OCI-LY3 (cell line): ENCODE measurements at regions not wholly inside any gene's neighbourhood (a gene's known extent, or its start where the extent isn't known, plus 50 kb on each side); places are given as distances from the start of the nearest gene placed in this dataset.

Experiments used
- CTCF ChIP-seq: fragments of 200-600, 300-600 bp; sonication (generic); IDR thresholded peaks from 2 replicates; pipeline ENCODE4 v1.5.1; 2014; ENCODE audit warnings: antibody characterized with exemption, low read length, low read depth
- EZH2phosphoT487 ChIP-seq: fragments of 200-600 bp; shearing (Covaris generic); IDR thresholded peaks from 2 replicates; pipeline ENCODE4 v1.6.1; 2018; ENCODE audit warnings: antibody characterized with exemption, mixed run types, low read depth

- TF ChIP-seq CTCF: no peak
- TF ChIP-seq EZH2phosphoT487: no peak
These were observed 453.8 kb upstream of the HS3ST5 start for GRCh38 chr6:114796576-114796975.
